Caco-2 (cell line): ENCODE measurements at regions not wholly inside any gene's neighbourhood (a gene's known extent, or its start where the extent isn't known, plus 50 kb on each side); places are given as distances from the start of the nearest gene placed in this dataset.

Experiments used
- BruUV-seq: library from RNA; stranded (reverse); fragments of 400-500 nt; replicated peaks from 2 replicates; lab custom pipeline; 2021; lab: Mats Ljungman, UMichigan
- CTCF ChIA-PET: fragments of 300-600 bp; sonication (Branson Sonifier 250); formaldehyde crosslinking; loops from one replicate; lab custom pipeline; 2022; ENCODE audit warnings: antibody characterized with exemption; lab: Charles Lee
- POLR2A ChIA-PET: fragments of 300-600 bp; sonication (Branson Sonifier 250); formaldehyde crosslinking; loops from one replicate; lab custom pipeline; 2022; ENCODE audit warnings: antibody characterized with exemption; lab: Charles Lee
- DNase-seq, 2 experiments: peaks; one replicate each; pipeline versions ENCODE4 v3.0.0 to v3.0.0-alpha.2; 2020 to 2022
- H3K27me3 ChIP-seq: replicated peaks from 2 replicates; pipeline ENCODE4 v1.6.0; 2011; ENCODE audit warnings: low read length; ENCODE audit not compliant: control insufficient read depth, insufficient read depth
- H3K36me3 ChIP-seq: 2 replicates; pipeline ENCODE4 v1.5.1; 2011; ENCODE audit warnings: low read length; ENCODE audit not compliant: control insufficient read depth, insufficient read depth
- H3K4me1 ChIP-seq: fragments of 250-450 bp; sonication (Bioruptor Pico); 2 replicates; pipeline ENCODE4 v1.5.1; 2020; ENCODE audit warnings: mild to moderate bottlenecking
- H3K4me3 ChIP-seq: 2 replicates; pipeline ENCODE4 v1.5.1; 2011; ENCODE audit warnings: low read depth, mild to moderate bottlenecking, control low read depth, low read length
- H3K9me3 ChIP-seq: fragments of 250-450 bp; sonication (Bioruptor Pico); 2 replicates; pipeline ENCODE4 v1.5.1; 2020; ENCODE audit warnings: mild to moderate bottlenecking, moderate library complexity
- H3K27ac Mint-ChIP-seq: one replicate; pipeline ENCODE4 v1.8.0; 2022; ENCODE audit warnings: mixed read lengths; ENCODE audit not compliant: unreplicated experiment
- H3K27me3 Mint-ChIP-seq: one replicate; pipeline ENCODE4 v1.8.0; 2022; ENCODE audit warnings: mixed read lengths; ENCODE audit not compliant: insufficient read depth, unreplicated experiment
- H3K36me3 Mint-ChIP-seq: one replicate; pipeline ENCODE4 v1.8.0; 2022; ENCODE audit warnings: mild to moderate bottlenecking, mixed read lengths; ENCODE audit not compliant: insufficient read depth, unreplicated experiment
- H3K4me1 Mint-ChIP-seq: one replicate; pipeline ENCODE4 v1.8.0; 2022; ENCODE audit warnings: low read depth, mixed read lengths; ENCODE audit not compliant: unreplicated experiment
- H3K4me3 Mint-ChIP-seq: one replicate; pipeline ENCODE4 v1.8.0; 2022; ENCODE audit warnings: mild to moderate bottlenecking, moderate library complexity, mixed read lengths; ENCODE audit not compliant: unreplicated experiment
- H3K9me3 Mint-ChIP-seq: one replicate; pipeline ENCODE4 v1.8.0; 2022; ENCODE audit warnings: mixed read lengths; ENCODE audit not compliant: unreplicated experiment
- CTCF ChIP-seq, 2 experiments: fragments of 200-600 bp in 1 of 2; IDR thresholded peaks; 1 replicate in 1 of 2; 2 replicates in 1 of 2; pipeline versions ENCODE4 v1.5.1 to v1.8.0; 2011 to 2022; ENCODE audit warnings: antibody characterized with exemption in 1 of 2, control low read depth in 1 of 2, inconsistent platforms in 1 of 2, low read depth in 1 of 2, low read length in 1 of 2, mild to moderate bottlenecking in 1 of 2, moderate library complexity in 1 of 2; ENCODE audit not compliant: insufficient read depth in 1 of 2, severe bottlenecking in 1 of 2, unreplicated experiment in 1 of 2
- intact Hi-C: fragments of 100-400 bp; cut with micrococcal nuclease; formaldehyde crosslinking; loops from one replicate; pipeline ENCODE4 v1.10.0; 2022; ENCODE audit not compliant: unreplicated experiment

DNA sequence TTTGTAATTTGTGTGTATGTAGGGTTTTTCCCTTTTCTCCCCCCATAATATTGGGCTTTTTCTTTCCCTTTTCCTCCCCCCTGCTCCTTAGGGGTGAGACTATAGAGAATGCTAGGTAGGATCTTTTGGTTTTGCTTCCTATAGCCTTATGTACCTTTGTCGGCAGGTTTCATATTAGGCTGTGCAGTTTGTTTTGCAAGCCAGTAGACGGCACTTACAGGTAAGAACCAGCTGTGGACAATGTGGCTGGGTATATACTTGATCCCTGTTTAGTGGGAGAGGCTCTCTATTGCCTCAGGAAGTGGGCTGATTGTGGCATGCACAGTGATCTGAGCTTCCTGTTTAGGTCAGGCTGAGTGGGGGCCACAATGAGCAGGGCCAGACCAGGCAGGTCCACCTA, 359.2 kb upstream of the OBI1 start:
- H3K4me1 Mint-ChIP-seq, result no peaks in the 10 kb centered on the region
- peaks cover 28% of the 10 kb centered on the region for H3K9me3 Mint-ChIP-seq
- TF ChIP-seq CTCF (IDR thresholded peaks at IDR 0.05; ENCODE audit: insufficient read depth in 1 of 2, low read depth in 1 of 2, low read length in 1 of 2, severe bottlenecking in 1 of 2, unreplicated experiment in 1 of 2), result no peak
- ChIA-PET CTCF (no interaction called here), POLR2A (no interaction called here)
- no peak overlapping the region for H3K27ac Mint-ChIP-seq
- H3K36me3 Mint-ChIP-seq, result no peaks in the 10 kb centered on the region
- no peak overlapping the region for H3K4me3 Mint-ChIP-seq
- no peaks in the 10 kb centered on the region for H3K4me1 ChIP-seq
- DNase-seq, result no peak
- intact Hi-C loops, result no loop called here
- H3K27me3 ChIP-seq, result no peaks in the 10 kb centered on the region
- BruUV-seq, result no TSS peak
- H3K4me3 ChIP-seq, result no peak overlapping the region
- H3K36me3 ChIP-seq, result no peaks in the 10 kb centered on the region
- H3K9me3 ChIP-seq, result peaks cover 11% of the 10 kb centered on the region
- no peaks in the 10 kb centered on the region for H3K27me3 Mint-ChIP-seq

GRCh38 chr13:79011179-79011578, 352.2 kb upstream of the OBI1 start:
- no peaks in the 10 kb centered on the region for H3K27me3 ChIP-seq
- no TSS peak for BruUV-seq
- no peak for TF ChIP-seq CTCF (IDR thresholded peaks at IDR 0.05; ENCODE audit: insufficient read depth in 1 of 2, low read depth in 1 of 2, low read length in 1 of 2, severe bottlenecking in 1 of 2, unreplicated experiment in 1 of 2)

GRCh38 chr13:79003989-79004898, 345.3 kb upstream of the OBI1 start:
- TF ChIP-seq CTCF (IDR thresholded peaks at IDR 0.05; ENCODE audit: insufficient read depth in 1 of 2, low read depth in 1 of 2, low read length in 1 of 2, severe bottlenecking in 1 of 2, unreplicated experiment in 1 of 2), result no peak
- no peaks in the 10 kb centered on the region for H3K36me3 Mint-ChIP-seq
- H3K4me3 Mint-ChIP-seq, result no peak overlapping the region
- CTCF ChIA-PET, result no interaction called here
- Histone ChIP-seq H3K27me3 (no peaks in the 10 kb centered on the region), H3K4me1 (no peaks in the 10 kb centered on the region), H3K9me3 (no peaks in the 10 kb centered on the region), H3K4me3 (no peak overlapping the region), H3K36me3 (no peaks in the 10 kb centered on the region)
- intact Hi-C loops, result no loop called here
- no peaks in the 10 kb centered on the region for H3K9me3 Mint-ChIP-seq
- H3K27me3 Mint-ChIP-seq, result peaks cover 8% of the 10 kb centered on the region
- no TSS peak for BruUV-seq
- no peaks in the 10 kb centered on the region for H3K4me1 Mint-ChIP-seq
- no peak for DNase-seq
- H3K27ac Mint-ChIP-seq, result no peak overlapping the region
- POLR2A ChIA-PET, result no interaction called here

More at GRCh38 chr13:79011179-79011578, 352.2 kb upstream of the OBI1 start:
- Histone ChIP-seq H3K36me3 (no peaks in the 10 kb centered on the region), H3K4me1 (no peaks in the 10 kb centered on the region), H3K4me3 (no peak overlapping the region), H3K9me3 (no peaks in the 10 kb centered on the region)
- CTCF ChIA-PET, result no interaction called here
- POLR2A ChIA-PET, result no interaction called here
- intact Hi-C loops, result no loop called here
- Mint-ChIP-seq H3K9me3 (peaks cover 10% of the 10 kb centered on the region), H3K27ac (no peak overlapping the region), H3K4me1 (no peaks in the 10 kb centered on the region), H3K4me3 (no peak overlapping the region), H3K36me3 (no peaks in the 10 kb centered on the region), H3K27me3 (peaks cover 4% of the 10 kb centered on the region)
- DNase-seq, result no peak
